HCT116 (cell line): ENCODE measurements at regions not wholly inside any gene's neighbourhood (a gene's known extent, or its start where the extent isn't known, plus 50 kb on each side); places are given as distances from the start of the nearest gene placed in this dataset.

Experiments used
- ATAC-seq: fragments of 200-7000 bp; cut with Tn5 transposase; 2 replicates; pipeline ENCODE4 v1.9.1; 2020; ENCODE audit warnings: mild to moderate bottlenecking, moderate library complexity
- BruUV-seq: library from RNA; stranded (reverse); fragments of 400-500 nt; replicated peaks from 2 replicates; lab custom pipeline; 2021; lab: Mats Ljungman, UMichigan
- CTCF ChIA-PET: fragments of 300-600 bp; sonication (Branson Sonifier 250); formaldehyde crosslinking; loops from one replicate; lab custom pipeline; 2021; ENCODE audit warnings: antibody characterized with exemption; lab: Charles Lee
- POLR2A ChIA-PET: fragments of 300-600, 350-600 bp; sonication (Branson Sonifier 250); formaldehyde crosslinking; loops from one replicate; lab custom pipeline; 2021; ENCODE audit warnings: antibody characterized with exemption; lab: Charles Lee
- RAD21 ChIA-PET, 2 experiments: fragments of 300-600 bp; sonication (Branson Sonifier 250); formaldehyde crosslinking; loops; one replicate each; lab custom pipeline; 2023; ENCODE audit warnings: low total read pairs in 2 of 2; ENCODE audit not compliant: uncharacterized antibody in 2 of 2, unreplicated experiment in 2 of 2, low non-redundant PET in 1 of 2; lab: Charles Lee
- DNase-seq: peaks from one replicate; pipeline ENCODE4 v3.0.0-alpha.2; 2010; ENCODE audit warnings: low read depth, low spot score
- H2AFZ ChIP-seq: fragments of 200-600 bp; shearing (Covaris generic), sonication (generic); 2 replicates; pipeline ENCODE4 v1.6.1; 2017; ENCODE audit warnings: low read depth, mixed run types, mixed read lengths, antibody characterized with exemption, low read length; ENCODE audit not compliant: poor library complexity, severe bottlenecking
- H3K27ac ChIP-seq: 2 replicates; pipeline ENCODE4 v1.5.1; 2012; ENCODE audit warnings: low read depth, low read length
- H3K27me3 ChIP-seq: fragments of 200-600 bp; sonication (generic); 2 replicates; pipeline ENCODE4 v1.6.1; 2016; ENCODE audit warnings: mixed run types, low read length, mixed read lengths; ENCODE audit not compliant: insufficient read depth
- H3K36me3 ChIP-seq, 2 experiments: fragments of 200-500 bp in 1 of 2; fragments of 200-600 bp in 1 of 2; sonication (Bioruptor generic) in 1 of 2; sonication (generic) in 1 of 2; 2 replicates each; pipeline versions ENCODE4 v1.5.1 to v1.6.1; 2014 to 2016; ENCODE audit warnings: low read length in 2 of 2, inconsistent platforms in 1 of 2, mixed read lengths in 1 of 2, mixed run types in 1 of 2; ENCODE audit not compliant: insufficient read depth in 2 of 2, control insufficient read depth in 1 of 2
- H3K4me1 ChIP-seq, 2 experiments: fragments of 200-600 bp in 1 of 2; sonication (generic) in 1 of 2; 2 replicates each; pipeline versions ENCODE4 v1.5.1 to v1.6.1; 2012 to 2017; ENCODE audit warnings: low read length in 2 of 2, inconsistent platforms in 1 of 2, mild to moderate bottlenecking in 1 of 2, mixed read lengths in 1 of 2, mixed run types in 1 of 2, moderate library complexity in 1 of 2; ENCODE audit not compliant: insufficient read depth in 2 of 2, control insufficient read depth in 1 of 2
- H3K4me2 ChIP-seq: fragments of 200-600 bp; sonication (generic); 2 replicates; pipeline ENCODE4 v1.6.1; 2017; ENCODE audit warnings: mixed run types, low read length, mixed read lengths
- H3K4me3 ChIP-seq, 2 experiments: fragments of 200-600 bp in 1 of 2; sonication (generic) in 1 of 2; replicated peaks in 1 of 2; 2 replicates each; pipeline ENCODE4 v1.5.1; 2011 to 2016; ENCODE audit warnings: low read length in 2 of 2, control low read depth in 1 of 2, low read depth in 1 of 2, mild to moderate bottlenecking in 1 of 2, mixed read lengths in 1 of 2, mixed run types in 1 of 2
- H3K79me2 ChIP-seq: fragments of 200-600 bp; sonication (generic); 2 replicates; pipeline ENCODE4 v1.6.1; 2017; ENCODE audit warnings: mild to moderate bottlenecking, mixed run types, low read length, moderate library complexity, mixed read lengths; ENCODE audit not compliant: insufficient read depth
- H3K9ac ChIP-seq: fragments of 200-600 bp; sonication (generic); 2 replicates; pipeline ENCODE4 v1.6.1; 2016; ENCODE audit warnings: low read length, mixed read lengths
- H3K9me2 ChIP-seq: fragments of 200-600 bp; sonication (generic), shearing (Covaris generic); 2 replicates; pipeline ENCODE4 v1.6.1; 2017; ENCODE audit warnings: mixed run types, mild to moderate bottlenecking, moderate library complexity; ENCODE audit not compliant: insufficient read depth
- H3K9me3 ChIP-seq, 2 experiments: fragments of 200-500 bp in 1 of 2; fragments of 200-600 bp in 1 of 2; sonication (Bioruptor generic) in 1 of 2; sonication (generic) in 1 of 2; 2 replicates each; pipeline ENCODE4 v1.6.1; 2014 to 2017; ENCODE audit warnings: low read length in 2 of 2, mixed read lengths in 2 of 2, inconsistent platforms in 1 of 2, low read depth in 1 of 2, mild to moderate bottlenecking in 1 of 2, mixed run types in 1 of 2, moderate library complexity in 1 of 2; ENCODE audit not compliant: control insufficient read depth in 1 of 2, insufficient read depth in 1 of 2
- H4K20me1 ChIP-seq: fragments of 200-600 bp; sonication (generic), shearing (Covaris generic); 2 replicates; pipeline ENCODE4 v1.6.1; 2017; ENCODE audit warnings: mixed run types, mild to moderate bottlenecking, moderate library complexity; ENCODE audit not compliant: insufficient read depth
- CEBPB ChIP-seq: IDR thresholded peaks from 2 replicates; pipeline ENCODE4 v1.6.1; 2012; ENCODE audit warnings: low read depth
- EGR1 ChIP-seq: IDR thresholded peaks from 2 replicates; pipeline ENCODE4 v1.6.1; 2012; ENCODE audit warnings: low read depth
- EZH2 ChIP-seq: fragments of 200-600 bp; sonication (generic); IDR thresholded peaks from 2 replicates; pipeline ENCODE4 v1.6.1; 2017; ENCODE audit warnings: antibody characterized with exemption, mixed run types
- FOSL1 ChIP-seq: IDR thresholded peaks from 2 replicates; pipeline ENCODE4 v1.6.1; 2012; ENCODE audit warnings: low read depth
- POLR2AphosphoS5 ChIP-seq: IDR thresholded peaks from 2 replicates; pipeline ENCODE4 v1.6.1; 2011; ENCODE audit warnings: mild to moderate bottlenecking, low read depth, low read length, moderate library complexity
- SIN3A ChIP-seq: IDR thresholded peaks from 2 replicates; pipeline ENCODE4 v1.6.1; 2012; ENCODE audit warnings: low read depth
- TCF7L2 ChIP-seq: IDR thresholded peaks from 2 replicates; pipeline ENCODE4 v1.7.0; 2011; ENCODE audit warnings: borderline replicate concordance, inconsistent platforms; ENCODE audit not compliant: insufficient read depth, insufficient read length; ENCODE audit errors: extremely low read depth
- YY1 ChIP-seq: IDR thresholded peaks from 2 replicates; pipeline ENCODE4 v1.6.1; 2011; ENCODE audit warnings: low read length, low read depth, moderate library complexity, mild to moderate bottlenecking; ENCODE audit not compliant: insufficient replicate concordance; ENCODE audit errors: extremely low read depth
- intact Hi-C: fragments of 100-400 bp; cut with micrococcal nuclease; formaldehyde crosslinking; loops from 2 replicates; pipeline ENCODE4 v1.10.0; 2022
- TF ChIP-seq, protein P1 (sequence below): IDR thresholded peaks from 2 replicates; pipeline ENCODE4 v1.6.1; 2011; ENCODE audit warnings: mild to moderate bottlenecking, low read length, moderate library complexity; ENCODE audit not compliant: insufficient replicate concordance; ENCODE audit errors: extremely low read depth
- TF ChIP-seq, protein P2 (sequence below): IDR thresholded peaks from 2 replicates; pipeline ENCODE4 v1.6.1; 2012; ENCODE audit warnings: low read depth
- TF ChIP-seq, protein P3 (sequence below): IDR thresholded peaks from 2 replicates; pipeline ENCODE4 v1.6.1; 2012
- TF ChIP-seq, protein P4 (sequence below), 3 experiments: fragments of 200-600 bp in 1 of 3; sonication (generic) in 1 of 3; IDR thresholded peaks in 2 of 3; conservative IDR thresholded peaks in 1 of 3; 2 replicates each; pipeline ENCODE4 v1.5.1; 2012 to 2017; ENCODE audit warnings: low read depth in 2 of 3, low read length in 2 of 3, antibody characterized with exemption in 1 of 3, borderline replicate concordance in 1 of 3, control low read depth in 1 of 3, mild to moderate bottlenecking in 1 of 3, mixed read lengths in 1 of 3, mixed run types in 1 of 3, moderate library complexity in 1 of 3; ENCODE audit not compliant: insufficient read depth in 1 of 3

DNA sequence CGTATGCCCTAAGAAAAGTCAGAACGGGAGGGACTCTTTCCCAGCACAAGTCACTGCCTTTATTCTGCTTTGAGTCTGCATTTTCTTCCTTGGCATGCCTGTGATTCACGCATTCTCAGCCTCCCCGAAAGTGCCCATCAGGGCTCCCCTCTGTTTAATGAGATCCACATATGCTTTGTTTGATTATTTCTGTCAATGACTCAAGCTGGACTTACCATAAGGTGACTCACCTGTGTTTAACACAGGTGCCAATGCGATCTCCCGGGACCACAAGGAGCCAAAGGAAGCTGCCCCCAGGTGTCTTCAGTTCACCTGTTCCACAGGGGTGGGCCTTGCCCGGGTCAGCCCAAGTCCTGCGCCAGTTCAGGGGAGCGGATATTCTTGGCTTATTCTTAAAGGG, 386.0 kb upstream of the SHH start (continued):
- TF ChIP-seq, protein P1, sequence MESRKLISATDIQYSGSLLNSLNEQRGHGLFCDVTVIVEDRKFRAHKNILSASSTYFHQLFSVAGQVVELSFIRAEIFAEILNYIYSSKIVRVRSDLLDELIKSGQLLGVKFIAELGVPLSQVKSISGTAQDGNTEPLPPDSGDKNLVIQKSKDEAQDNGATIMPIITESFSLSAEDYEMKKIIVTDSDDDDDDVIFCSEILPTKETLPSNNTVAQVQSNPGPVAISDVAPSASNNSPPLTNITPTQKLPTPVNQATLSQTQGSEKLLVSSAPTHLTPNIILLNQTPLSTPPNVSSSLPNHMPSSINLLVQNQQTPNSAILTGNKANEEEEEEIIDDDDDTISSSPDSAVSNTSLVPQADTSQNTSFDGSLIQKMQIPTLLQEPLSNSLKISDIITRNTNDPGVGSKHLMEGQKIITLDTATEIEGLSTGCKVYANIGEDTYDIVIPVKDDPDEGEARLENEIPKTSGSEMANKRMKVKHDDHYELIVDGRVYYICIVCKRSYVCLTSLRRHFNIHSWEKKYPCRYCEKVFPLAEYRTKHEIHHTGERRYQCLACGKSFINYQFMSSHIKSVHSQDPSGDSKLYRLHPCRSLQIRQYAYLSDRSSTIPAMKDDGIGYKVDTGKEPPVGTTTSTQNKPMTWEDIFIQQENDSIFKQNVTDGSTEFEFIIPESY, result no peak
- no peak for TF ChIP-seq CEBPB
- no peak for TF ChIP-seq YY1
- TF ChIP-seq, protein P2, sequence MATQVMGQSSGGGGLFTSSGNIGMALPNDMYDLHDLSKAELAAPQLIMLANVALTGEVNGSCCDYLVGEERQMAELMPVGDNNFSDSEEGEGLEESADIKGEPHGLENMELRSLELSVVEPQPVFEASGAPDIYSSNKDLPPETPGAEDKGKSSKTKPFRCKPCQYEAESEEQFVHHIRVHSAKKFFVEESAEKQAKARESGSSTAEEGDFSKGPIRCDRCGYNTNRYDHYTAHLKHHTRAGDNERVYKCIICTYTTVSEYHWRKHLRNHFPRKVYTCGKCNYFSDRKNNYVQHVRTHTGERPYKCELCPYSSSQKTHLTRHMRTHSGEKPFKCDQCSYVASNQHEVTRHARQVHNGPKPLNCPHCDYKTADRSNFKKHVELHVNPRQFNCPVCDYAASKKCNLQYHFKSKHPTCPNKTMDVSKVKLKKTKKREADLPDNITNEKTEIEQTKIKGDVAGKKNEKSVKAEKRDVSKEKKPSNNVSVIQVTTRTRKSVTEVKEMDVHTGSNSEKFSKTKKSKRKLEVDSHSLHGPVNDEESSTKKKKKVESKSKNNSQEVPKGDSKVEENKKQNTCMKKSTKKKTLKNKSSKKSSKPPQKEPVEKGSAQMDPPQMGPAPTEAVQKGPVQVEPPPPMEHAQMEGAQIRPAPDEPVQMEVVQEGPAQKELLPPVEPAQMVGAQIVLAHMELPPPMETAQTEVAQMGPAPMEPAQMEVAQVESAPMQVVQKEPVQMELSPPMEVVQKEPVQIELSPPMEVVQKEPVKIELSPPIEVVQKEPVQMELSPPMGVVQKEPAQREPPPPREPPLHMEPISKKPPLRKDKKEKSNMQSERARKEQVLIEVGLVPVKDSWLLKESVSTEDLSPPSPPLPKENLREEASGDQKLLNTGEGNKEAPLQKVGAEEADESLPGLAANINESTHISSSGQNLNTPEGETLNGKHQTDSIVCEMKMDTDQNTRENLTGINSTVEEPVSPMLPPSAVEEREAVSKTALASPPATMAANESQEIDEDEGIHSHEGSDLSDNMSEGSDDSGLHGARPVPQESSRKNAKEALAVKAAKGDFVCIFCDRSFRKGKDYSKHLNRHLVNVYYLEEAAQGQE, result no peak
- TF ChIP-seq, protein P3, sequence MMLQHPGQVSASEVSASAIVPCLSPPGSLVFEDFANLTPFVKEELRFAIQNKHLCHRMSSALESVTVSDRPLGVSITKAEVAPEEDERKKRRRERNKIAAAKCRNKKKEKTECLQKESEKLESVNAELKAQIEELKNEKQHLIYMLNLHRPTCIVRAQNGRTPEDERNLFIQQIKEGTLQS, result no peak
- TF ChIP-seq TCF7L2, result no peak

DNA sequence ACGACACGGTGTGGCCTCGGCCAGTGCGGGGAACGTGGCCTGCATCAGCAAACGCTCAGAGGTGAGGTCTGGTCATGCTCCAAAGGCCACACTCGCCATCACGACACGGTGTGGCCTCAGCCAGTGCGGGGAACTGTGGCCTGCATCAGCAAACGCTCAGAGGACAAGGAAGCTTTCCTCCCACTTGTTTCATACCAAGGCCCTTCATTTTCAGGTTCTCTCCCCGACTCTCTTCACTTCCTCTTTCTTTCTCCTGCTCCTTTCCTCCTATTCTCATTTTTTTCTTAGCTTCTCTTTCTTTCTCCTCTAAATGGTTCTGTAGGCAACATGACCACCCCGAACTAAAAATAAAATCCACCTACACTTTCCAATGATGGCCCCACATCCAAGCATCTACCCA, 384.4 kb upstream of the SHH start:
- no peaks in the 10 kb centered on the region for H3K79me2 ChIP-seq
- BruUV-seq, result no TSS peak
- H3K4me1 ChIP-seq, result peaks cover 5 to 16% of the 10 kb centered on the region in 2 experiments; a peak in 3 of 4 replicates
- no peak overlapping the region for H3K27ac ChIP-seq
- TF ChIP-seq YY1 (no peak), TCF7L2 (no peak), EZH2 (no peak), EGR1 (no peak), CEBPB (no peak), SIN3A (no peak), FOSL1 (no peak), POLR2AphosphoS5 (no peak)
- TF ChIP-seq, protein P4, sequence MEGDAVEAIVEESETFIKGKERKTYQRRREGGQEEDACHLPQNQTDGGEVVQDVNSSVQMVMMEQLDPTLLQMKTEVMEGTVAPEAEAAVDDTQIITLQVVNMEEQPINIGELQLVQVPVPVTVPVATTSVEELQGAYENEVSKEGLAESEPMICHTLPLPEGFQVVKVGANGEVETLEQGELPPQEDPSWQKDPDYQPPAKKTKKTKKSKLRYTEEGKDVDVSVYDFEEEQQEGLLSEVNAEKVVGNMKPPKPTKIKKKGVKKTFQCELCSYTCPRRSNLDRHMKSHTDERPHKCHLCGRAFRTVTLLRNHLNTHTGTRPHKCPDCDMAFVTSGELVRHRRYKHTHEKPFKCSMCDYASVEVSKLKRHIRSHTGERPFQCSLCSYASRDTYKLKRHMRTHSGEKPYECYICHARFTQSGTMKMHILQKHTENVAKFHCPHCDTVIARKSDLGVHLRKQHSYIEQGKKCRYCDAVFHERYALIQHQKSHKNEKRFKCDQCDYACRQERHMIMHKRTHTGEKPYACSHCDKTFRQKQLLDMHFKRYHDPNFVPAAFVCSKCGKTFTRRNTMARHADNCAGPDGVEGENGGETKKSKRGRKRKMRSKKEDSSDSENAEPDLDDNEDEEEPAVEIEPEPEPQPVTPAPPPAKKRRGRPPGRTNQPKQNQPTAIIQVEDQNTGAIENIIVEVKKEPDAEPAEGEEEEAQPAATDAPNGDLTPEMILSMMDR (IDR thresholded peaks at IDR 0.05 in 2 of 3, conservative IDR thresholded peaks at IDR 0.05 in 1 of 3; ENCODE audit: borderline replicate concordance in 1 of 3, insufficient read depth in 1 of 3, low read depth in 2 of 3, low read length in 2 of 3), result no peak
- TF ChIP-seq, protein P3, result no peak
- no peaks in the 10 kb centered on the region for H3K9me2 ChIP-seq
- ChIA-PET CTCF (no interaction called here), POLR2A (no interaction called here), RAD21 (no interaction called here)
- no peaks in the 10 kb centered on the region for H3K9me3 ChIP-seq
- no peak for ATAC-seq
- H3K4me3 ChIP-seq, result no peak overlapping the region
- DNase-seq, result no peak
- no peak overlapping the region for H2AFZ ChIP-seq
- no peak overlapping the region for H3K9ac ChIP-seq
- H3K27me3 ChIP-seq, result no peaks in the 10 kb centered on the region
- intact Hi-C loops, result no loop called here
- no peaks in the 10 kb centered on the region for H3K36me3 ChIP-seq
- H3K4me2 ChIP-seq, result no peak overlapping the region
- no peaks in the 10 kb centered on the region for H4K20me1 ChIP-seq
